SU-DHL-6 (cell line): ENCODE measurements at regions not wholly inside any gene's neighbourhood (a gene's known extent, or its start where the extent isn't known, plus 50 kb on each side); places are given as distances from the start of the nearest gene placed in this dataset.

ENCODE experiments used
- EZH2phosphoT487 ChIP-seq: fragments of 200-600 bp; sonication (generic), shearing (Covaris generic); conservative IDR thresholded peaks from 2 replicates; pipeline ENCODE4 v1.6.1; 2018; ENCODE audit warnings: mild to moderate bottlenecking, antibody characterized with exemption, low read length, moderate library complexity, mixed read lengths
- TF ChIP-seq, protein P1 (sequence below): fragments of 200-600 bp; sonication (generic); IDR thresholded peaks from one replicate; pipeline ENCODE4 v1.5.1; 2017; ENCODE audit warnings: antibody characterized with exemption, mild to moderate bottlenecking, low read length, moderate library complexity; ENCODE audit not compliant: insufficient read depth, poor library complexity, severe bottlenecking

GRCh38 chr4:8922481-8922880, 50.8 kb upstream of the HMX1 start:
- TF ChIP-seq, protein P1, sequence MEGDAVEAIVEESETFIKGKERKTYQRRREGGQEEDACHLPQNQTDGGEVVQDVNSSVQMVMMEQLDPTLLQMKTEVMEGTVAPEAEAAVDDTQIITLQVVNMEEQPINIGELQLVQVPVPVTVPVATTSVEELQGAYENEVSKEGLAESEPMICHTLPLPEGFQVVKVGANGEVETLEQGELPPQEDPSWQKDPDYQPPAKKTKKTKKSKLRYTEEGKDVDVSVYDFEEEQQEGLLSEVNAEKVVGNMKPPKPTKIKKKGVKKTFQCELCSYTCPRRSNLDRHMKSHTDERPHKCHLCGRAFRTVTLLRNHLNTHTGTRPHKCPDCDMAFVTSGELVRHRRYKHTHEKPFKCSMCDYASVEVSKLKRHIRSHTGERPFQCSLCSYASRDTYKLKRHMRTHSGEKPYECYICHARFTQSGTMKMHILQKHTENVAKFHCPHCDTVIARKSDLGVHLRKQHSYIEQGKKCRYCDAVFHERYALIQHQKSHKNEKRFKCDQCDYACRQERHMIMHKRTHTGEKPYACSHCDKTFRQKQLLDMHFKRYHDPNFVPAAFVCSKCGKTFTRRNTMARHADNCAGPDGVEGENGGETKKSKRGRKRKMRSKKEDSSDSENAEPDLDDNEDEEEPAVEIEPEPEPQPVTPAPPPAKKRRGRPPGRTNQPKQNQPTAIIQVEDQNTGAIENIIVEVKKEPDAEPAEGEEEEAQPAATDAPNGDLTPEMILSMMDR = no peak
- no peak for TF ChIP-seq EZH2phosphoT487
